Smooth muscle cell (in vitro differentiated cells): ENCODE measurements at regions not wholly inside any gene's neighbourhood (a gene's known extent, or its start where the extent isn't known, plus 50 kb on each side); places are given as distances from the start of the nearest gene placed in this dataset.

Experiments
- DNase-seq: peaks from one replicate; lab custom pipeline; 2025; ENCODE audit not compliant: unreplicated experiment; lab: John Stamatoyannopoulos, UW
- H2AFZ ChIP-seq: fragments of 200-600 bp; sonication (generic); 2 replicates; pipeline ENCODE4 v1.6.0; 2016; ENCODE audit warnings: antibody characterized with exemption, low read depth, mild to moderate bottlenecking
- H3F3A ChIP-seq: fragments of 200-600 bp; sonication (generic); 2 replicates; pipeline ENCODE4 v1.6.0; 2017; ENCODE audit warnings: antibody characterized with exemption, low read depth
- H3K27ac ChIP-seq: fragments of 200-600 bp; sonication (generic); 2 replicates; pipeline ENCODE4 v1.5.1; 2016; ENCODE audit warnings: low read depth, mild to moderate bottlenecking
- H3K27me3 ChIP-seq: fragments of 200-600 bp; sonication (generic); 2 replicates; pipeline ENCODE4 v1.6.1; 2016; ENCODE audit warnings: low read depth, mild to moderate bottlenecking
- H3K36me3 ChIP-seq: fragments of 200-600 bp; sonication (generic); 2 replicates; pipeline ENCODE4 v1.5.1; 2016; ENCODE audit warnings: low read depth
- H3K4me1 ChIP-seq: fragments of 200-600 bp; sonication (generic); 2 replicates; pipeline ENCODE4 v1.5.1; 2016; ENCODE audit warnings: low read depth
- H3K4me2 ChIP-seq: fragments of 200-600 bp; sonication (generic); 2 replicates; pipeline ENCODE4 v1.6.0; 2016; ENCODE audit warnings: mild to moderate bottlenecking
- H3K4me3 ChIP-seq: fragments of 200-600 bp; sonication (generic); 2 replicates; pipeline ENCODE4 v1.5.1; 2016; ENCODE audit warnings: mild to moderate bottlenecking
- H3K79me2 ChIP-seq: fragments of 200-600 bp; sonication (generic); 2 replicates; pipeline ENCODE4 v1.6.0; 2016; ENCODE audit warnings: low read depth, mild to moderate bottlenecking
- H3K9ac ChIP-seq: fragments of 200-600 bp; sonication (generic); 2 replicates; pipeline ENCODE4 v1.6.0; 2016; ENCODE audit warnings: low read depth
- H3K9me3 ChIP-seq: fragments of 200-600 bp; sonication (generic); replicated peaks from 2 replicates; pipeline ENCODE4 v1.5.1; 2016; ENCODE audit warnings: low read depth
- H4K20me1 ChIP-seq: fragments of 200-600 bp; sonication (generic); 2 replicates; pipeline ENCODE4 v1.6.0; 2016; ENCODE audit warnings: low read depth
- CTCF ChIP-seq: fragments of 200-600 bp; sonication (generic); IDR thresholded peaks from 2 replicates; pipeline ENCODE4 v1.5.1; 2017; ENCODE audit warnings: borderline replicate concordance, mild to moderate bottlenecking, antibody characterized with exemption; ENCODE audit not compliant: insufficient read depth, poor library complexity, severe bottlenecking
- WGBS: methylation state at CpG from one replicate; pipeline ENCODE4 v1.1.7; 2016; ENCODE audit warnings: low lambda C conversion rate; 5-methylcytosine and 5-hydroxymethylcytosine counted together

DNA sequence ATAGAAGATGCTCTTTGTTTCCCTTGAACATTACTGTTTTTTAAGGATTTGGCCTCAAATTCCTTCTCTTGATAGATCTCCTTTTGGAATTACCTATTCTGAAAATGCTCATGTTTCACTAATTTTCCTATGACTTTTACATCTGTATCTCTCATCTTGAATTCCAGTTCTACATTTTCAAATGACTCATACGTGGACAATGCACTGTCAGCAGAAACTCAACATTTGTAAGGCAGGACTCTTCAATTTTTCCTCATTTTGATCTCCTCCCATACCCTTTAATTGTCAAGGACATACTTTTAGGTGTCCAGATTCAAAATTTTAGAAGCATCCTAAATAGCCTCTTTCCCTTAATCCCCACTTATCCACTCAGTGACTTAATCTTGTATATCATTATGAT, 341.0 kb upstream of the RASGRP1 start:
- Histone ChIP-seq H3K9me3 (peaks cover 4% of the 10 kb centered on the region), H4K20me1 (no peaks in the 10 kb centered on the region), H3K4me1 (no peaks in the 10 kb centered on the region), H3K4me3 (no peak overlapping the region), H3K27ac (no peak overlapping the region), H3K4me2 (no peak overlapping the region), H3K27me3 (no peaks in the 10 kb centered on the region), H2AFZ (no peak overlapping the region), H3F3A (no peaks in the 10 kb centered on the region), H3K36me3 (no peaks in the 10 kb centered on the region), H3K79me2 (no peaks in the 10 kb centered on the region), H3K9ac (no peak overlapping the region)
- TF ChIP-seq CTCF: no peak
- 70% methylated on average over 1 of the region's 1 CpG for WGBS
- DNase-seq: no peak

DNA sequence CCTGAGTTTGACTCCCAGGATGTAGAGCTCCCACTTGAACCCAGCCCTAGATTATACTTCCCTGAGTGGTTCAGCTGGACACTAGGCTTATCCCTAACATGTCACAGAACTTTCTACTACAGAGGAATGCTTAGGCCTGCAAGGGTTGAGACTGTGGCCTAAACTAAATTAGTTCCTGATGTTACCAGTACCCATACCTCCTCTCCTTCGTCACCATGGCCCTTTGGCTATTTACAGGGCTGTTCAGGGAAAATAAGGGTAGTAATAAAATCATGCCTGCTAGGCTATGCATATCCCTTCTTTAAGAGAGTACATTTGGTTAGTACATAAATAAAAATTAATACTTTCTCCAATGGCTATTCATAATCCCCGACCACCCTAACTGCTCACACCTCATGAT, 356.4 kb upstream of the RASGRP1 start:
- DNase-seq: no peak
- 92% methylated on average over 2 of the region's 2 CpGs for WGBS

GRCh38 chr15:38921471-38921870, 356.9 kb upstream of the RASGRP1 start:
- Histone ChIP-seq H3K4me2 (no peak overlapping the region), H3K9me3 (no peaks in the 10 kb centered on the region), H3K36me3 (no peaks in the 10 kb centered on the region), H3K79me2 (no peaks in the 10 kb centered on the region), H3K27ac (no peak overlapping the region), H2AFZ (no peak overlapping the region), H3K4me3 (no peak overlapping the region), H4K20me1 (no peaks in the 10 kb centered on the region), H3K4me1 (no peaks in the 10 kb centered on the region), H3F3A (no peaks in the 10 kb centered on the region), H3K27me3 (no peaks in the 10 kb centered on the region), H3K9ac (no peak overlapping the region)
- WGBS: 73% methylated on average over 2 of the region's 2 CpGs
- no peak for TF ChIP-seq CTCF
- DNase-seq: no peak

More for the DNA sequence above, 356.4 kb upstream of the RASGRP1 start:
- H3F3A ChIP-seq: no peaks in the 10 kb centered on the region
- no peaks in the 10 kb centered on the region for H3K4me1 ChIP-seq
- H3K36me3 ChIP-seq: no peaks in the 10 kb centered on the region
- H2AFZ ChIP-seq: no peak overlapping the region
- no peaks in the 10 kb centered on the region for H3K79me2 ChIP-seq
- no peak overlapping the region for H3K4me2 ChIP-seq
- no peak for TF ChIP-seq CTCF
- H3K9ac ChIP-seq: no peak overlapping the region
- no peaks in the 10 kb centered on the region for H3K27me3 ChIP-seq
- no peak overlapping the region for H3K4me3 ChIP-seq
- H4K20me1 ChIP-seq: no peaks in the 10 kb centered on the region
- no peaks in the 10 kb centered on the region for H3K9me3 ChIP-seq
- no peak overlapping the region for H3K27ac ChIP-seq

- no peaks in the 10 kb centered on the region for H3K79me2 ChIP-seq
- no peak overlapping the region for H3K4me2 ChIP-seq
- no peaks in the 10 kb centered on the region for H3F3A ChIP-seq
- H3K27me3 ChIP-seq: no peaks in the 10 kb centered on the region
- no peaks in the 10 kb centered on the region for H3K4me1 ChIP-seq
- WGBS: 92% methylated on average over 1 of the region's 1 CpG
- no peak overlapping the region for H3K9ac ChIP-seq
- H4K20me1 ChIP-seq: no peaks in the 10 kb centered on the region
- no peak overlapping the region for H3K4me3 ChIP-seq
- no peak for TF ChIP-seq CTCF
- no peak overlapping the region for H3K27ac ChIP-seq
- no peaks in the 10 kb centered on the region for H3K9me3 ChIP-seq
- DNase-seq: no peak
- no peaks in the 10 kb centered on the region for H3K36me3 ChIP-seq
- no peak overlapping the region for H2AFZ ChIP-seq
Measured at GRCh38 chr15:38928431-38928830, 363.8 kb upstream of the RASGRP1 start.
